ENCODE measurements at regions not wholly inside any gene's neighbourhood (a gene's known extent, or its start where the extent isn't known, plus 50 kb on each side); places are given as distances from the start of the nearest gene placed in this dataset.

DNA sequence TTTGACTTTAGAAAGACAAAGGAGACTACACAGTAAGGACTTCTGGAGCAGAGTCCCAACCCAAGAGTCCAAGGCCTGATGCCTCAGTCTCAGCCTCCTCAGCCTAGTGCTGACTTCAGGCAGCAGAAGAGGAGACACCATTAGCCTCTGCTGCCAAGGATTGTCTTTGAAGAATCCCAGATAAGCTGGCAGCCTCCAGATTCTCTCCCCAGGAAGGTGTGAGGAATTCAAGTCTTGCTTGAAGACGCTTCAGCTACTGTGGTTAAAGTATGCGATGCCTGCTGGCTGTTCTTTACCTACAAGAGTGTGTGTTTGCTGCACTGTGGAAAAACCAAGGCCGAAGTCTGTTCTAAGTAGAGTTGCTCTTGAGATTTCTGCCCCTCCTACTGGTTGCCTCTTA, 215.9 kb upstream of the TCF21 start:
- no peak for DNase-seq (ENCODE audit: low read depth in 1 of 2, low spot score in 1 of 2)
- no peak overlapping the region for H3K4me3 ChIP-seq (replicated peaks; ENCODE audit: insufficient read depth, low read length)
- no peak overlapping the region for H3K27ac ChIP-seq (replicated peaks)
- no peaks in the 10 kb centered on the region for H3K27me3 ChIP-seq (ENCODE audit: insufficient read depth, poor library complexity, severe bottlenecking)
- TF ChIP-seq GABPA (IDR thresholded peaks at IDR 0.05; ENCODE audit: low read depth) = no peak
- no peak for TF ChIP-seq SPI1 (IDR thresholded peaks at IDR 0.05; ENCODE audit: borderline replicate concordance, low read depth)
- TF ChIP-seq, protein P1, sequence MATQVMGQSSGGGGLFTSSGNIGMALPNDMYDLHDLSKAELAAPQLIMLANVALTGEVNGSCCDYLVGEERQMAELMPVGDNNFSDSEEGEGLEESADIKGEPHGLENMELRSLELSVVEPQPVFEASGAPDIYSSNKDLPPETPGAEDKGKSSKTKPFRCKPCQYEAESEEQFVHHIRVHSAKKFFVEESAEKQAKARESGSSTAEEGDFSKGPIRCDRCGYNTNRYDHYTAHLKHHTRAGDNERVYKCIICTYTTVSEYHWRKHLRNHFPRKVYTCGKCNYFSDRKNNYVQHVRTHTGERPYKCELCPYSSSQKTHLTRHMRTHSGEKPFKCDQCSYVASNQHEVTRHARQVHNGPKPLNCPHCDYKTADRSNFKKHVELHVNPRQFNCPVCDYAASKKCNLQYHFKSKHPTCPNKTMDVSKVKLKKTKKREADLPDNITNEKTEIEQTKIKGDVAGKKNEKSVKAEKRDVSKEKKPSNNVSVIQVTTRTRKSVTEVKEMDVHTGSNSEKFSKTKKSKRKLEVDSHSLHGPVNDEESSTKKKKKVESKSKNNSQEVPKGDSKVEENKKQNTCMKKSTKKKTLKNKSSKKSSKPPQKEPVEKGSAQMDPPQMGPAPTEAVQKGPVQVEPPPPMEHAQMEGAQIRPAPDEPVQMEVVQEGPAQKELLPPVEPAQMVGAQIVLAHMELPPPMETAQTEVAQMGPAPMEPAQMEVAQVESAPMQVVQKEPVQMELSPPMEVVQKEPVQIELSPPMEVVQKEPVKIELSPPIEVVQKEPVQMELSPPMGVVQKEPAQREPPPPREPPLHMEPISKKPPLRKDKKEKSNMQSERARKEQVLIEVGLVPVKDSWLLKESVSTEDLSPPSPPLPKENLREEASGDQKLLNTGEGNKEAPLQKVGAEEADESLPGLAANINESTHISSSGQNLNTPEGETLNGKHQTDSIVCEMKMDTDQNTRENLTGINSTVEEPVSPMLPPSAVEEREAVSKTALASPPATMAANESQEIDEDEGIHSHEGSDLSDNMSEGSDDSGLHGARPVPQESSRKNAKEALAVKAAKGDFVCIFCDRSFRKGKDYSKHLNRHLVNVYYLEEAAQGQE (IDR thresholded peaks at IDR 0.05; ENCODE audit: insufficient replicate concordance, low read depth) = no peak
- no peak for TF ChIP-seq POLR2AphosphoS5 (IDR thresholded peaks at IDR 0.05; ENCODE audit: low read depth)
- TF ChIP-seq, protein P2, sequence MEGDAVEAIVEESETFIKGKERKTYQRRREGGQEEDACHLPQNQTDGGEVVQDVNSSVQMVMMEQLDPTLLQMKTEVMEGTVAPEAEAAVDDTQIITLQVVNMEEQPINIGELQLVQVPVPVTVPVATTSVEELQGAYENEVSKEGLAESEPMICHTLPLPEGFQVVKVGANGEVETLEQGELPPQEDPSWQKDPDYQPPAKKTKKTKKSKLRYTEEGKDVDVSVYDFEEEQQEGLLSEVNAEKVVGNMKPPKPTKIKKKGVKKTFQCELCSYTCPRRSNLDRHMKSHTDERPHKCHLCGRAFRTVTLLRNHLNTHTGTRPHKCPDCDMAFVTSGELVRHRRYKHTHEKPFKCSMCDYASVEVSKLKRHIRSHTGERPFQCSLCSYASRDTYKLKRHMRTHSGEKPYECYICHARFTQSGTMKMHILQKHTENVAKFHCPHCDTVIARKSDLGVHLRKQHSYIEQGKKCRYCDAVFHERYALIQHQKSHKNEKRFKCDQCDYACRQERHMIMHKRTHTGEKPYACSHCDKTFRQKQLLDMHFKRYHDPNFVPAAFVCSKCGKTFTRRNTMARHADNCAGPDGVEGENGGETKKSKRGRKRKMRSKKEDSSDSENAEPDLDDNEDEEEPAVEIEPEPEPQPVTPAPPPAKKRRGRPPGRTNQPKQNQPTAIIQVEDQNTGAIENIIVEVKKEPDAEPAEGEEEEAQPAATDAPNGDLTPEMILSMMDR (IDR thresholded peaks at IDR 0.05; ENCODE audit: insufficient read depth, low read length) = no peak

DNA sequence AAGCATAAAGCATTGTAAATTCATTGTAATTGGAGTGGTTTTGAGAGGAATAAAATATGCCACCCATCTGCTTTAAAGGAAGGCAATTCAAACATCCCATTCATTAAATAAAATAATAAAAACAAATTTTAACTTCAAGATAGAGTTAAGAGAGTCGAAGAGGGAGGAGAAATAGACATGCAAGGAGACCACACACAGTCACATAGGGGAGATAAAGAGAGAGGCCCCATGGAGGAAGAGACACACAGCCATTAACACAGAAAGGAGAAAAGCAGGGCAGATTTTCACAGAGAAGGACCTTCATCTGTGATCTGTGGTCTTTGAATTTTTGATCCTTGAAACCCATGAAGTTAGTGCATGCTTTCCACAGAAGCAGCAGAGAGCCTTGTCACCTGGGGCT, 214.3 kb upstream of the TCF21 start:
- TF ChIP-seq GABPA (IDR thresholded peaks at IDR 0.05; ENCODE audit: low read depth) = no peak
- TF ChIP-seq SPI1 (IDR thresholded peaks at IDR 0.05; ENCODE audit: borderline replicate concordance, low read depth) = no peak
- TF ChIP-seq POLR2AphosphoS5 (IDR thresholded peaks at IDR 0.05; ENCODE audit: low read depth) = no peak
- TF ChIP-seq, protein P2 (IDR thresholded peaks at IDR 0.05; ENCODE audit: insufficient read depth, low read length) = no peak
- TF ChIP-seq, protein P1 (IDR thresholded peaks at IDR 0.05; ENCODE audit: insufficient replicate concordance, low read depth) = no peak
- Histone ChIP-seq H3K27me3 (ENCODE audit: insufficient read depth, poor library complexity, severe bottlenecking) (no peaks in the 10 kb centered on the region), H3K27ac (replicated peaks) (no peak overlapping the region), H3K4me3 (replicated peaks; ENCODE audit: insufficient read depth, low read length) (no peak overlapping the region)
- no peak for DNase-seq (ENCODE audit: low read depth in 1 of 2, low spot score in 1 of 2)

DNA sequence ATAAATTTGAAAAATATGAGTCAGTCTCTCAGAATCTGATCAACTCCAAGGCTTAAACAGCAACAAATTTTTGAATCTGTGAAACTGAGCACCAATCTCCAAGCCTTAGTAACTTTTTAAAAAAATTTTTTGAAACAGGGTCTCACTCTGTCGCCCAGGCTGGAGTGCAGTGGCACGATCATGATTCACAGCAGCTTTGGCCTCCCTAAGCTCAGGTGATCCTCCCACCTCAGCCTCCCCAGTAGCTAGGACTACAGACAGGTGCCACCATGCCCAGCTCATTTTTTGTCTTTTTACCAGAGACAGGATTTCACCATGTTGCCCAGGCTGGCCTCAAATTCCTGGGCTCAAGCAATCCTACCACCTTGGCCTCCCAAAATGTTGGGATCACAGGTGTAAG, 207.9 kb upstream of the TCF21 start:
- no peak for DNase-seq (ENCODE audit: low read depth in 1 of 2, low spot score in 1 of 2)
- no peak for TF ChIP-seq SPI1 (IDR thresholded peaks at IDR 0.05; ENCODE audit: borderline replicate concordance, low read depth)
- TF ChIP-seq POLR2AphosphoS5 (IDR thresholded peaks at IDR 0.05; ENCODE audit: low read depth) = no peak
- Histone ChIP-seq H3K4me3 (replicated peaks; ENCODE audit: insufficient read depth, low read length) (no peak overlapping the region), H3K27me3 (ENCODE audit: insufficient read depth, poor library complexity, severe bottlenecking) (no peaks in the 10 kb centered on the region), H3K27ac (replicated peaks) (no peak overlapping the region)

DNA sequence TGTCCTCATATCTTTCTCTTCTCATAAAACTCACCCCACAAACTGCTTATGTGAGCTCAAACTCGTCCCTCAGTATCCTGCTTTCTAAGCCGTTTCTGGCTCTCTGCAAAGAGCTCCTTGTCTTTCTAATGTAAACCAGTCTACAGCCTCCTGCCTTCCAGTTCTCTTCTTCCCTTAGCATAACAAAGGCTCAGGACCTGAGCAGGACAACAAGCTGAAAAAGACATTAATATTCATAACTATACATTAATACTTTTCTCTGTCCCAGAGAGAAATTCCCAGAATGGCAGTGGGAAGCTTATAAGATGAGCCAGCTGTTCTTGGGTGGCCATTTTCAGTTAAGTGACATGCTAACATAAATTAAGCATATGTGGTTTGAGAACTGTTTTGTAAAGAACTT, 207.0 kb upstream of the TCF21 start:
- DNase-seq (ENCODE audit: low read depth in 1 of 2, low spot score in 1 of 2) = no peak
- no peaks in the 10 kb centered on the region for H3K27me3 ChIP-seq (ENCODE audit: insufficient read depth, poor library complexity, severe bottlenecking)
- H3K27ac ChIP-seq (replicated peaks) = no peak overlapping the region
- TF ChIP-seq SPI1 (IDR thresholded peaks at IDR 0.05; ENCODE audit: borderline replicate concordance, low read depth) (no peak), GABPA (IDR thresholded peaks at IDR 0.05; ENCODE audit: low read depth) (no peak), POLR2AphosphoS5 (IDR thresholded peaks at IDR 0.05; ENCODE audit: low read depth) (no peak)
- TF ChIP-seq, protein P1 (IDR thresholded peaks at IDR 0.05; ENCODE audit: insufficient replicate concordance, low read depth) = no peak
- TF ChIP-seq, protein P2 (IDR thresholded peaks at IDR 0.05; ENCODE audit: insufficient read depth, low read length) = no peak
- H3K4me3 ChIP-seq (replicated peaks; ENCODE audit: insufficient read depth, low read length) = no peak overlapping the region

Measured in HL-60 (cell line).